ENCODE measurements at regions not wholly inside any gene's neighbourhood (a gene's known extent, or its start where the extent isn't known, plus 50 kb on each side); places are given as distances from the start of the nearest gene placed in this dataset.

DNA sequence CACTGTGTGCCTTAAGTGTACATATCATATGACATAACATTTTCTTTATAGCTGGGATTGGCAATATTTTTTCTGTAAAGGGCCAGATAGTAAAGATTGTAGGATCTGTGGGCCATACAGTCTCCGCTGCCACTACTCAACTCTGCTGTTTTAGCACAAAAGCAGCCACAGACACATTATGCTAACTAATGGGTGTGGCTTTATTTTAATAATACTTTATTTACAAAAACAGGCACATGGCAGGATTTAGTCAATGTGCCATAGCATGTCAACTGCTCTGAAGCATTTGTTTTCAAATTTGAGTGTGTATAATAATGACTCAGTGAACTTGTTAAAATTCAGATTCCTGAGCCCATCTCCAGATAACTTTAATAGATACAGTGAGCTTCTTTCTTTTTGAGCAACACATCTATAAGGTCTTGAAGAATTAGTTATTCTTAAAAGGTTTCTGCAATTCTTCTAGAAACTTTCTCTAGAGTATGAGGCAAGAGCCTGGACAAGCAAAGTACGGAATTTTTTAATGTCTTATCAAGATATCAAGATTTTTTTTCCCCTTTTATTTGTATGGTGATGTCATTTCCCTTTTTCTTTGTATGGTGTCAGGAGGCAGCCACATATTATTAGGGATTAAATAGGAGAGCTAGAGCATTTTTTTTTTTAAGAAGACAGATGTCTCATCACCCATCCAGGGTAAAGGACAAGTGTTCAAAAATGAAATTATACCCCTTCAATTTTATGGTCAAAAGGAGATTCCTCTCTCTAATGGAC, 518.3 kb downstream of the DHX35 start:
- in situ Hi-C loops (cut with MboI), result no loop called here
- H3K4me1 ChIP-seq (ENCODE audit: insufficient read depth), result no peaks in the 10 kb centered on the region
- H3K9me3 ChIP-seq (ENCODE audit: low read depth), result no peaks in the 10 kb centered on the region
- H3K4me3 ChIP-seq, result no peak overlapping the region
- no peaks in the 10 kb centered on the region for H4K20me1 ChIP-seq (ENCODE audit: insufficient read depth)
- no peaks in the 10 kb centered on the region for H3K36me3 ChIP-seq (ENCODE audit: low read depth)
- H2AFZ ChIP-seq, result no peak overlapping the region
- no peaks in the 10 kb centered on the region for H3F3A ChIP-seq (ENCODE audit: insufficient read depth)
- no peaks in the 10 kb centered on the region for H3K79me2 ChIP-seq (ENCODE audit: insufficient read depth)
- H3K9ac ChIP-seq, result no peak overlapping the region
- TF ChIP-seq EZH2phosphoT487 (IDR thresholded peaks at IDR 0.05; ENCODE audit: insufficient read depth, low read depth), result no peak
- no peak for TF ChIP-seq EZH2 (IDR thresholded peaks at IDR 0.05; ENCODE audit: insufficient read depth, poor library complexity, severe bottlenecking)
- WGBS, 2 experiments (ENCODE audit: low coverage in 1 of 2, low lambda C conversion rate in 2 of 2, missing lambda C conversion rate in 2 of 2), result 43 to 57% methylated on average over 2 of the region's 2 CpGs
- no peaks in the 10 kb centered on the region for H3K27me3 ChIP-seq (replicated peaks; ENCODE audit: insufficient read depth)
- H3K4me2 ChIP-seq (ENCODE audit: unreplicated experiment), result no peak overlapping the region
- DNase-seq, result no peak
- H3K9me2 ChIP-seq (ENCODE audit: insufficient read depth), result no peaks in the 10 kb centered on the region
- no peak overlapping the region for H3K27ac ChIP-seq

DNA sequence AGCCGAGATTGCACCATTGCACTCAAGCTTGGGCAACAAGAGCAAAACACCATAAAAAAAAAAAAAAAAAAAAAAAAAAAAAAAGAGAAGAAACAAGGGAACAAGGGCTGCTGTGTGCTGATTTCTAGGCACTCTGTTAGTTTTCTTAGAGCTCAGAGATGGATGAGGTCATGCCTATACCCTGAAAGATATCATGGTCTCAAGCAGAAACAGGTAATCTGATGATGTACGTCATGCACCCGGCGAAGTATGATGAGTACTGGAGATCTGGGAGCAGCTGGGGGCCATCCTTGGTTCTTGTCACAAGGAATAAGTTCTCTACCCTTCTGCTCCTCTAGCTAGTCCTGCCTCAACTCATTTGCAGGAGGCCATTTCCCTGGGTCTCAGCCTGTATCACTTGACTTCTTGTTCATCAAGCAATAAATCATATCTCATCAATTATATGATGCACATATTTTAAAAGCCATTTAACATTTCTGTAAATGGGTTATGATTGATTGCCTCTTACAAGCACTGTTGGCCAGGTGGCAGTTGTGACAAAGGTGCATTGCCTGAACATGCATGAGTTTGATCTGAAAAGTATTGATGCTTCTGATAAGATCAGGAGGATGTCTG, 517.2 kb downstream of the DHX35 start:
- WGBS, 2 experiments (ENCODE audit: low coverage in 1 of 2, low lambda C conversion rate in 2 of 2, missing lambda C conversion rate in 2 of 2), result 53 to 75% methylated on average over 4 of the region's 4 CpGs
- Histone ChIP-seq H3K9ac (no peak overlapping the region), H3K4me3 (no peak overlapping the region), H3K27me3 (replicated peaks; ENCODE audit: insufficient read depth) (no peaks in the 10 kb centered on the region), H2AFZ (no peak overlapping the region), H3K9me3 (ENCODE audit: low read depth) (no peaks in the 10 kb centered on the region), H3K36me3 (ENCODE audit: low read depth) (no peaks in the 10 kb centered on the region), H4K20me1 (ENCODE audit: insufficient read depth) (no peaks in the 10 kb centered on the region), H3K4me1 (ENCODE audit: insufficient read depth) (no peaks in the 10 kb centered on the region), H3K4me2 (ENCODE audit: unreplicated experiment) (no peak overlapping the region), H3F3A (ENCODE audit: insufficient read depth) (no peaks in the 10 kb centered on the region), H3K9me2 (ENCODE audit: insufficient read depth) (no peaks in the 10 kb centered on the region), H3K79me2 (ENCODE audit: insufficient read depth) (no peaks in the 10 kb centered on the region), H3K27ac (no peak overlapping the region)
- no peak for DNase-seq
- in situ Hi-C loops (cut with MboI), result no loop called here
- no peak for TF ChIP-seq EZH2 (IDR thresholded peaks at IDR 0.05; ENCODE audit: insufficient read depth, poor library complexity, severe bottlenecking)
- TF ChIP-seq EZH2phosphoT487 (IDR thresholded peaks at IDR 0.05; ENCODE audit: insufficient read depth, low read depth), result no peak

DNA sequence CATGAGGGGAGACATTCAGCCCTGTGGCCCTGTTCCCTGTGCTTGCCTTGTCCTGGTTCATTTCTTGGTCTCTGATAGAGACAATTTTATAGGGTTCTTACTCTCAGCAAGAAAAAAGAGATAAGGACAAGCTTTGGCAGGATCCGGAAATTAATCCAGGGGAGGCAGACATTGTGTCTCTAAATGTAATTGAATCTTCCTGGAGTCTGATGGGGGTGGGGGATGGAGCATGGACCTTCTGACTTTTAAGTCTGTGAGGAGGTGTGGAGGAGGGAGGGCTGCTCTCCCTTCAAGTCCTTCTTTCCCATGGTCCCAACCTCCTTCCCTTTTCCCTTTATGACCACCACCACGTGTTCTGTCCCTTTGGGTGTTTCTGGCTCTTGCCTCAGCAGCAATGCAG, 512.7 kb downstream of the DHX35 start:
- no peak for DNase-seq
- Histone ChIP-seq H3K9me3 (ENCODE audit: low read depth) (no peaks in the 10 kb centered on the region), H3F3A (ENCODE audit: insufficient read depth) (no peaks in the 10 kb centered on the region), H2AFZ (no peak overlapping the region), H3K27me3 (replicated peaks; ENCODE audit: insufficient read depth) (no peaks in the 10 kb centered on the region), H3K4me2 (ENCODE audit: unreplicated experiment) (no peak overlapping the region), H3K36me3 (ENCODE audit: low read depth) (no peaks in the 10 kb centered on the region), H3K9ac (no peak overlapping the region), H3K9me2 (ENCODE audit: insufficient read depth) (no peaks in the 10 kb centered on the region), H3K4me1 (ENCODE audit: insufficient read depth) (no peaks in the 10 kb centered on the region), H3K4me3 (no peak overlapping the region), H3K79me2 (ENCODE audit: insufficient read depth) (no peaks in the 10 kb centered on the region), H3K27ac (no peak overlapping the region), H4K20me1 (ENCODE audit: insufficient read depth) (no peaks in the 10 kb centered on the region)
- no peak for TF ChIP-seq EZH2phosphoT487 (IDR thresholded peaks at IDR 0.05; ENCODE audit: insufficient read depth, low read depth)
- no peak for TF ChIP-seq EZH2 (IDR thresholded peaks at IDR 0.05; ENCODE audit: insufficient read depth, poor library complexity, severe bottlenecking)
- WGBS, 2 experiments (ENCODE audit: low coverage in 1 of 2, low lambda C conversion rate in 2 of 2, missing lambda C conversion rate in 2 of 2), result 25 to 47% methylated on average over 2 of the region's 2 CpGs
- in situ Hi-C loops (cut with MboI), result no loop called here

DNA sequence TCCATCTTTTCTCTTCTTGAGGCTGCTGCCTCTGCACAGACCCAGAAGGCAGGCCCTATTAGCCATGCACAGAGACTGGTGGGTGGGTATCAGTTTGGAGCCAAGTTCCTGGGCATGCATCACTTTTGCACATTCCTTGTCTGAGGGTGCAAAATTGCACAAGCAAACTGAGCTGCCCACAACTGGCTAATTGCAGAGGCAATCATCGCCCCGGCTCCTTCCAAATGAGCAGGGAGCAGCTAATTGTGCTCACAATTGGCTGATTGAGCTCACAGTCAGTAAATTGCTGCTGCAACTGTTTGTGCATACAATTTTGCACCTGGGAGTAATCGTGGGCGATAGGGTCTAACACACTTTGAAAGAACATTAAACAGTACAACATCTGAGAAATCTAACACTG, 511.4 kb downstream of the DHX35 start:
- Histone ChIP-seq H3K9me3 (ENCODE audit: low read depth) (no peaks in the 10 kb centered on the region), H3K36me3 (ENCODE audit: low read depth) (no peaks in the 10 kb centered on the region), H3K79me2 (ENCODE audit: insufficient read depth) (no peaks in the 10 kb centered on the region)

More for the DNA sequence above, 511.4 kb downstream of the DHX35 start:
- H3F3A ChIP-seq (ENCODE audit: insufficient read depth), result no peaks in the 10 kb centered on the region
- no peaks in the 10 kb centered on the region for H3K27me3 ChIP-seq (replicated peaks; ENCODE audit: insufficient read depth)
- TF ChIP-seq EZH2phosphoT487 (IDR thresholded peaks at IDR 0.05; ENCODE audit: insufficient read depth, low read depth), result no peak
- TF ChIP-seq EZH2 (IDR thresholded peaks at IDR 0.05; ENCODE audit: insufficient read depth, poor library complexity, severe bottlenecking), result no peak
- 37 to 43% methylated on average over 4 of the region's 4 CpGs for WGBS, 2 experiments (ENCODE audit: low coverage in 1 of 2, low lambda C conversion rate in 2 of 2, missing lambda C conversion rate in 2 of 2)
- no peak overlapping the region for H3K4me2 ChIP-seq (ENCODE audit: unreplicated experiment)
- no peak overlapping the region for H3K27ac ChIP-seq
- no peaks in the 10 kb centered on the region for H4K20me1 ChIP-seq (ENCODE audit: insufficient read depth)
- H3K9ac ChIP-seq, result no peak overlapping the region
- no peaks in the 10 kb centered on the region for H3K4me1 ChIP-seq (ENCODE audit: insufficient read depth)
- H2AFZ ChIP-seq, result no peak overlapping the region
- no peaks in the 10 kb centered on the region for H3K9me2 ChIP-seq (ENCODE audit: insufficient read depth)
- in situ Hi-C loops (cut with MboI), result no loop called here
- no peak for DNase-seq
- H3K4me3 ChIP-seq, result no peak overlapping the region
